DMS153 (cell line): ENCODE measurements at regions not wholly inside any gene's neighbourhood (a gene's known extent, or its start where the extent isn't known, plus 50 kb on each side); places are given as distances from the start of the nearest gene placed in this dataset.

Source experiments
- DNase-seq: peaks from one replicate; lab custom pipeline; 2025; lab: John Stamatoyannopoulos, UW

GRCh38 chr18:22073411-22073810 lies 96.0 kb upstream of the GATA6 start:
- DNase-seq = no peak

- DNase-seq = no peak
Measured at GRCh38 chr18:22074282-22075070, 94.9 kb upstream of the GATA6 start.

- no peak for DNase-seq
Measured at GRCh38 chr18:22080035-22080434, 89.4 kb upstream of the GATA6 start.

- DNase-seq = no peak
Measured at GRCh38 chr18:22082408-22082807, 87.0 kb upstream of the GATA6 start.

- DNase-seq = no peak
Measured at GRCh38 chr18:22084547-22084946, 84.8 kb upstream of the GATA6 start.

- DNase-seq = no peak
Measured at GRCh38 chr18:22086973-22087372, 82.4 kb upstream of the GATA6 start.

GRCh38 chr18:22088029-22088428 lies 81.4 kb upstream of the GATA6 start:
- no peak for DNase-seq

- no peak for DNase-seq
Measured at GRCh38 chr18:22088996-22089640, 80.3 kb upstream of the GATA6 start.

- DNase-seq = no peak
Measured at GRCh38 chr18:22091341-22091740, 78.0 kb upstream of the GATA6 start.

GRCh38 chr18:22093731-22094357 lies 75.5 kb upstream of the GATA6 start:
- no peak for DNase-seq

- no peak for DNase-seq
Measured at GRCh38 chr18:22094358-22094734, 75.0 kb upstream of the GATA6 start.

- no peak for DNase-seq
Measured at GRCh38 chr18:22098563-22098989, 70.8 kb upstream of the GATA6 start.

- DNase-seq = no peak
Measured at GRCh38 chr18:22099925-22100324, 69.5 kb upstream of the GATA6 start.

GRCh38 chr18:22101731-22102130 lies 67.7 kb upstream of the GATA6 start:
- no peak for DNase-seq

GRCh38 chr18:22102953-22103646 lies 66.3 kb upstream of the GATA6 start:
- DNase-seq = no peak

- DNase-seq = no peak
Measured at GRCh38 chr18:22103647-22104031, 65.8 kb upstream of the GATA6 start.

- DNase-seq = no peak
Measured at GRCh38 chr18:22106536-22107292, 62.7 kb upstream of the GATA6 start.

- DNase-seq = no peak
Measured at GRCh38 chr18:22108674-22109073, 60.7 kb upstream of the GATA6 start.

GRCh38 chr18:22109535-22109934 lies 59.9 kb upstream of the GATA6 start:
- DNase-seq = no peak

GRCh38 chr18:22110461-22110924 lies 58.9 kb upstream of the GATA6 start:
- no peak for DNase-seq

- DNase-seq = no peak
Measured at GRCh38 chr18:22112215-22112614, 57.2 kb upstream of the GATA6 start.
